ENCODE measurements at regions not wholly inside any gene's neighbourhood (a gene's known extent, or its start where the extent isn't known, plus 50 kb on each side); places are given as distances from the start of the nearest gene placed in this dataset.

- H2AFZ ChIP-seq (ENCODE audit: low read length): no peak overlapping the region
- H3K9ac ChIP-seq (ENCODE audit: insufficient read depth, low read length): no peak overlapping the region
- H3K9me3 ChIP-seq (ENCODE audit: control insufficient read depth, insufficient read depth, low read depth, low read length): no peaks in the 10 kb centered on the region
- H3K4me3 ChIP-seq (replicated peaks in 1 of 4; ENCODE audit: control extremely low read depth in 1 of 4, insufficient read depth in 1 of 4, low read depth in 3 of 4, low read length in 4 of 4): no peak overlapping the region
- H3K27ac ChIP-seq (ENCODE audit: insufficient read depth, low read length): no peak overlapping the region
- H4K20me1 ChIP-seq (ENCODE audit: control insufficient read depth, extremely low read depth, insufficient read depth, low read length): no peaks in the 10 kb centered on the region
- no peaks in the 10 kb centered on the region for H3K27me3 ChIP-seq (ENCODE audit: control insufficient read depth, insufficient read depth, low read length)
- DNase-seq (ENCODE audit: low read depth in 2 of 2): no peak
- H3K4me2 ChIP-seq (ENCODE audit: extremely low read depth, insufficient read depth, low read length): no peak overlapping the region
- no peaks in the 10 kb centered on the region for H3K79me2 ChIP-seq (ENCODE audit: control insufficient read depth, insufficient read depth, low read length)
- no peak for TF ChIP-seq EZH2 (IDR thresholded peaks at IDR 0.05; ENCODE audit: low read length, missing control alignments)
- TF ChIP-seq, protein P1, sequence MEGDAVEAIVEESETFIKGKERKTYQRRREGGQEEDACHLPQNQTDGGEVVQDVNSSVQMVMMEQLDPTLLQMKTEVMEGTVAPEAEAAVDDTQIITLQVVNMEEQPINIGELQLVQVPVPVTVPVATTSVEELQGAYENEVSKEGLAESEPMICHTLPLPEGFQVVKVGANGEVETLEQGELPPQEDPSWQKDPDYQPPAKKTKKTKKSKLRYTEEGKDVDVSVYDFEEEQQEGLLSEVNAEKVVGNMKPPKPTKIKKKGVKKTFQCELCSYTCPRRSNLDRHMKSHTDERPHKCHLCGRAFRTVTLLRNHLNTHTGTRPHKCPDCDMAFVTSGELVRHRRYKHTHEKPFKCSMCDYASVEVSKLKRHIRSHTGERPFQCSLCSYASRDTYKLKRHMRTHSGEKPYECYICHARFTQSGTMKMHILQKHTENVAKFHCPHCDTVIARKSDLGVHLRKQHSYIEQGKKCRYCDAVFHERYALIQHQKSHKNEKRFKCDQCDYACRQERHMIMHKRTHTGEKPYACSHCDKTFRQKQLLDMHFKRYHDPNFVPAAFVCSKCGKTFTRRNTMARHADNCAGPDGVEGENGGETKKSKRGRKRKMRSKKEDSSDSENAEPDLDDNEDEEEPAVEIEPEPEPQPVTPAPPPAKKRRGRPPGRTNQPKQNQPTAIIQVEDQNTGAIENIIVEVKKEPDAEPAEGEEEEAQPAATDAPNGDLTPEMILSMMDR (conservative IDR thresholded peaks at IDR 0.05 in 1 of 2, IDR thresholded peaks at IDR 0.05 in 1 of 2; ENCODE audit: low read depth in 1 of 2, low read length in 2 of 2): no peak
- H3K4me1 ChIP-seq (ENCODE audit: control insufficient read depth, extremely low read depth, insufficient read depth, low read length): no peaks in the 10 kb centered on the region
- H3K36me3 ChIP-seq (ENCODE audit: control insufficient read depth, insufficient read depth, low read length): no peaks in the 10 kb centered on the region
Measured at GRCh38 chr2:137801228-137801627, 163.0 kb upstream of the HNMT start.

DNA sequence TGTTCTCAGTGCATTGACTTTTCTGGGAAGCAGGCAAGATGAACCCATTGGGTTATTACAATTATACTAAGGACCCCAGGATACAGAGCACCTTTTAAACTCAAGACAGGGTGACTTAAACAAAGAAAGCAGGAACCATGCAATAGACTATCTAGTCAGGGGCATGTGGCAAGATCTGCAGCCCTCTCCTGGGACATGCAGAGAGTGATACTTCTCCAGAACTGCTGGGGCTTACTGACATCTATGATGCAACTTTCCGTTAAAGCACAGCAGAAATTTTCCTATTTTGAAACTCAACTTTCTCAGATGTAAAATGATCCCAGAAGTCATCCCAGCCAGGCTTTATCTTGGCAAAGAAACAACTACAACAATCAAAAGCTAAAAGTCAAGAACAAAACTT lies 162.2 kb upstream of the HNMT start:
- Histone ChIP-seq H3K27me3 (ENCODE audit: control insufficient read depth, insufficient read depth, low read length) (no peaks in the 10 kb centered on the region), H4K20me1 (ENCODE audit: control insufficient read depth, extremely low read depth, insufficient read depth, low read length) (no peaks in the 10 kb centered on the region), H3K9me3 (ENCODE audit: control insufficient read depth, insufficient read depth, low read depth, low read length) (no peaks in the 10 kb centered on the region), H3K9ac (ENCODE audit: insufficient read depth, low read length) (no peak overlapping the region), H3K4me1 (ENCODE audit: control insufficient read depth, extremely low read depth, insufficient read depth, low read length) (no peaks in the 10 kb centered on the region), H3K79me2 (ENCODE audit: control insufficient read depth, insufficient read depth, low read length) (no peaks in the 10 kb centered on the region), H3K36me3 (ENCODE audit: control insufficient read depth, insufficient read depth, low read length) (no peaks in the 10 kb centered on the region), H3K27ac (ENCODE audit: insufficient read depth, low read length) (no peak overlapping the region), H2AFZ (ENCODE audit: low read length) (no peak overlapping the region), H3K4me2 (ENCODE audit: extremely low read depth, insufficient read depth, low read length) (no peak overlapping the region), H3K4me3 (replicated peaks in 1 of 4; ENCODE audit: control extremely low read depth in 1 of 4, insufficient read depth in 1 of 4, low read depth in 3 of 4, low read length in 4 of 4) (no peak overlapping the region)
- no peak for DNase-seq (ENCODE audit: low read depth in 2 of 2)
- TF ChIP-seq, protein P1 (conservative IDR thresholded peaks at IDR 0.05 in 1 of 2, IDR thresholded peaks at IDR 0.05 in 1 of 2; ENCODE audit: low read depth in 1 of 2, low read length in 2 of 2): no peak
- TF ChIP-seq EZH2 (IDR thresholded peaks at IDR 0.05; ENCODE audit: low read length, missing control alignments): no peak

- H3K36me3 ChIP-seq (ENCODE audit: control insufficient read depth, insufficient read depth, low read length): no peaks in the 10 kb centered on the region
- no peak for DNase-seq (ENCODE audit: low read depth in 2 of 2)
- no peaks in the 10 kb centered on the region for H3K27me3 ChIP-seq (ENCODE audit: control insufficient read depth, insufficient read depth, low read length)
- H3K4me2 ChIP-seq (ENCODE audit: extremely low read depth, insufficient read depth, low read length): no peak overlapping the region
- H4K20me1 ChIP-seq (ENCODE audit: control insufficient read depth, extremely low read depth, insufficient read depth, low read length): no peaks in the 10 kb centered on the region
- no peak overlapping the region for H3K4me3 ChIP-seq (replicated peaks in 1 of 4; ENCODE audit: control extremely low read depth in 1 of 4, insufficient read depth in 1 of 4, low read depth in 3 of 4, low read length in 4 of 4)
- TF ChIP-seq, protein P1 (conservative IDR thresholded peaks at IDR 0.05 in 1 of 2, IDR thresholded peaks at IDR 0.05 in 1 of 2; ENCODE audit: low read depth in 1 of 2, low read length in 2 of 2): no peak
- no peak for TF ChIP-seq EZH2 (IDR thresholded peaks at IDR 0.05; ENCODE audit: low read length, missing control alignments)
- no peaks in the 10 kb centered on the region for H3K79me2 ChIP-seq (ENCODE audit: control insufficient read depth, insufficient read depth, low read length)
- no peak overlapping the region for H3K9ac ChIP-seq (ENCODE audit: insufficient read depth, low read length)
- H3K9me3 ChIP-seq (ENCODE audit: control insufficient read depth, insufficient read depth, low read depth, low read length): no peaks in the 10 kb centered on the region
- H3K4me1 ChIP-seq (ENCODE audit: control insufficient read depth, extremely low read depth, insufficient read depth, low read length): no peaks in the 10 kb centered on the region
- H3K27ac ChIP-seq (ENCODE audit: insufficient read depth, low read length): no peak overlapping the region
- H2AFZ ChIP-seq (ENCODE audit: low read length): no peak overlapping the region
Measured at GRCh38 chr2:137806068-137806805, 158.0 kb upstream of the HNMT start.
